ENCODE measurements at regions not wholly inside any gene's neighbourhood (a gene's known extent, or its start where the extent isn't known, plus 50 kb on each side); places are given as distances from the start of the nearest gene placed in this dataset.

- no peak overlapping the region for H2BK20ac ChIP-seq (ENCODE audit: low read depth, low read length)
- H3K18ac ChIP-seq (ENCODE audit: low read depth, low read length) = no peak overlapping the region
- ATAC-seq (ENCODE audit: low read depth) (no peak), DNase-seq (no peak)
- dilution Hi-C loops (cut with HindIII; ENCODE audit: low sequenced_read_pairs, unreplicated experiment) = no loop called here
- no peak overlapping the region for H2AFZ ChIP-seq (replicated peaks; ENCODE audit: low read length, poor library complexity)
- no peak overlapping the region for H3K4ac ChIP-seq (ENCODE audit: low read depth, low read length)
- no peaks in the 10 kb centered on the region for H3K4me1 ChIP-seq (ENCODE audit: control insufficient read depth, insufficient read depth, low read length)
- intact Hi-C loops (cut with micrococcal nuclease) = no loop called here
- H3K27ac ChIP-seq (ENCODE audit: insufficient read depth, low read length) = no peak overlapping the region
- H3K9me1 ChIP-seq (ENCODE audit: insufficient read depth, low read length) = no peaks in the 10 kb centered on the region
- H3K79me1 ChIP-seq (ENCODE audit: low read depth in 1 of 2, low read length in 2 of 2) = no peaks in the 10 kb centered on the region
- H2BK15ac ChIP-seq (ENCODE audit: low read depth, low read length) = no peak overlapping the region
- no peak overlapping the region for H3K4me2 ChIP-seq (ENCODE audit: low read depth, low read length)
- no peak overlapping the region for H3K56ac ChIP-seq (ENCODE audit: extremely low read depth, insufficient read depth, low read length)
- no peak overlapping the region for H2AK5ac ChIP-seq (ENCODE audit: low read depth, low read length)
- no peak for TF ChIP-seq CEBPB (IDR thresholded peaks at IDR 0.05; ENCODE audit: low read depth, low read length)
- no peak for TF ChIP-seq NFE2L2 (IDR thresholded peaks at IDR 0.05; ENCODE audit: low read depth, low read length)
- no peak for TF ChIP-seq RCOR1 (IDR thresholded peaks at IDR 0.05; ENCODE audit: insufficient replicate concordance, low read length)
- TF ChIP-seq MAZ (IDR thresholded peaks at IDR 0.05; ENCODE audit: borderline replicate concordance, low read depth, low read length) = no peak
- TF ChIP-seq MXI1 (IDR thresholded peaks at IDR 0.05; ENCODE audit: borderline replicate concordance, low read depth, low read length) = no peak
- no peak for TF ChIP-seq RAD21 (IDR thresholded peaks at IDR 0.05; ENCODE audit: low read length)
- TF ChIP-seq ELK1 (IDR thresholded peaks at IDR 0.05; ENCODE audit: borderline replicate concordance, low read depth, low read length) = no peak
- TF ChIP-seq RFX5 (IDR thresholded peaks at IDR 0.05; ENCODE audit: low read depth, low read length) = no peak
- no peak for TF ChIP-seq POLR2A (IDR thresholded peaks at IDR 0.05; ENCODE audit: low read depth, low read length)
- TF ChIP-seq USF2 (IDR thresholded peaks at IDR 0.05; ENCODE audit: low read depth, low read length) = no peak
- TF ChIP-seq CTCF (conservative IDR thresholded peaks at IDR 0.05; ENCODE audit: low read depth, low read length) = no peak
- no peak for TF ChIP-seq FOS (IDR thresholded peaks at IDR 0.05; ENCODE audit: low read depth, low read length)
- TF ChIP-seq CHD1 (IDR thresholded peaks at IDR 0.05; ENCODE audit: low read depth, low read length) = no peak
- TF ChIP-seq MAFK (IDR thresholded peaks at IDR 0.05; ENCODE audit: low read depth, low read length) = no peak
- no peak for TF ChIP-seq SMC3 (IDR thresholded peaks at IDR 0.05; ENCODE audit: low read depth, low read length)
- no peak for TF ChIP-seq BHLHE40 (IDR thresholded peaks at IDR 0.05; ENCODE audit: low read depth, low read length)
- no peak overlapping the region for H4K8ac ChIP-seq (ENCODE audit: low read depth in 2 of 2, low read length in 2 of 2)
- H3K27me3 ChIP-seq (ENCODE audit: control insufficient read depth, insufficient read depth, low read length) = no peaks in the 10 kb centered on the region
- no peak overlapping the region for H3K14ac ChIP-seq (replicated peaks; ENCODE audit: low read depth, low read length)
- no peaks in the 10 kb centered on the region for H4K20me1 ChIP-seq (ENCODE audit: insufficient read depth, low read length)
- H2BK5ac ChIP-seq (ENCODE audit: low read depth, low read length, poor library complexity, severe bottlenecking) = no peak overlapping the region
- in situ Hi-C loops (cut with MboI; ENCODE audit: low sequenced_read_pairs) = no loop called here
- H2AK9ac ChIP-seq (replicated peaks; ENCODE audit: low read depth, low read length, poor library complexity) = no peak overlapping the region
- CTCF ChIA-PET = no interaction called here
- H3K9me3 ChIP-seq (ENCODE audit: control insufficient read depth, insufficient read depth, low read length) = no peaks in the 10 kb centered on the region
- H3K36me3 ChIP-seq (ENCODE audit: control insufficient read depth, insufficient read depth, low read length) = no peaks in the 10 kb centered on the region
- no peak overlapping the region for H3K4me3 ChIP-seq (ENCODE audit: insufficient read depth, low read depth, low read length)
- POLR2A ChIA-PET (ENCODE audit: unreplicated experiment) = no interaction called here
- H3K9ac ChIP-seq (ENCODE audit: low read depth, low read length) = no peak overlapping the region
- no peak overlapping the region for H4K5ac ChIP-seq (ENCODE audit: low read depth, low read length)
- no CpG with 5 or more reads among the region's 3 CpGs for whole genome bisulfite sequencing, 2 experiments (ENCODE audit: extremely low coverage in 2 of 2, insufficient read length in 1 of 2)
- no peak overlapping the region for H4K91ac ChIP-seq (ENCODE audit: insufficient read depth, low read depth, low read length)
- BruUV-seq (replicated peaks) = no TSS peak
- no peak overlapping the region for H3K23ac ChIP-seq (ENCODE audit: low read depth, low read length)
- H2BK120ac ChIP-seq (ENCODE audit: low read depth, low read length) = no peak overlapping the region
Measured at GRCh38 chr12:58117201-58117600, 175.8 kb downstream of the ATP23 start.
